ENCODE measurements at regions not wholly inside any gene's neighbourhood (a gene's known extent, or its start where the extent isn't known, plus 50 kb on each side); places are given as distances from the start of the nearest gene placed in this dataset.

GRCh38 chr15:38740206-38740605 lies 175.6 kb upstream of the RASGRP1 start:
- Histone ChIP-seq H3K9me3 (ENCODE audit: control insufficient read depth, insufficient read depth, low read length) (no peaks in the 10 kb centered on the region), H3K4me1 (ENCODE audit: control insufficient read depth, insufficient read depth, low read length) (no peaks in the 10 kb centered on the region), H3K36me3 (ENCODE audit: control insufficient read depth, insufficient read depth, low read length) (no peaks in the 10 kb centered on the region), H3K9ac (ENCODE audit: low read depth, low read length) (no peak overlapping the region), H3K27me3 (ENCODE audit: control insufficient read depth, insufficient read depth, low read length) (no peaks in the 10 kb centered on the region), H3K4me3 (ENCODE audit: low read depth, low read length) (no peak overlapping the region)

GRCh38 chr15:38743147-38743546 lies 178.5 kb upstream of the RASGRP1 start:
- Histone ChIP-seq H3K9ac (ENCODE audit: low read depth, low read length) (no peak overlapping the region), H3K4me3 (ENCODE audit: low read depth, low read length) (no peak overlapping the region), H3K27me3 (ENCODE audit: control insufficient read depth, insufficient read depth, low read length) (no peaks in the 10 kb centered on the region), H3K4me1 (ENCODE audit: control insufficient read depth, insufficient read depth, low read length) (no peaks in the 10 kb centered on the region), H3K9me3 (ENCODE audit: control insufficient read depth, insufficient read depth, low read length) (no peaks in the 10 kb centered on the region), H3K36me3 (ENCODE audit: control insufficient read depth, insufficient read depth, low read length) (no peaks in the 10 kb centered on the region)

- Histone ChIP-seq H3K27me3 (ENCODE audit: control insufficient read depth, insufficient read depth, low read length) (no peaks in the 10 kb centered on the region), H3K36me3 (ENCODE audit: control insufficient read depth, insufficient read depth, low read length) (no peaks in the 10 kb centered on the region), H3K9ac (ENCODE audit: low read depth, low read length) (no peak overlapping the region), H3K9me3 (ENCODE audit: control insufficient read depth, insufficient read depth, low read length) (no peaks in the 10 kb centered on the region), H3K4me3 (ENCODE audit: low read depth, low read length) (no peak overlapping the region), H3K4me1 (ENCODE audit: control insufficient read depth, insufficient read depth, low read length) (no peaks in the 10 kb centered on the region)
Measured at GRCh38 chr15:38745126-38745525, 180.5 kb upstream of the RASGRP1 start.

GRCh38 chr15:38745626-38746025 lies 181.0 kb upstream of the RASGRP1 start:
- H3K27me3 ChIP-seq (ENCODE audit: control insufficient read depth, insufficient read depth, low read length) = no peaks in the 10 kb centered on the region
- H3K4me1 ChIP-seq (ENCODE audit: control insufficient read depth, insufficient read depth, low read length) = no peaks in the 10 kb centered on the region
- no peak overlapping the region for H3K4me3 ChIP-seq (ENCODE audit: low read depth, low read length)
- H3K36me3 ChIP-seq (ENCODE audit: control insufficient read depth, insufficient read depth, low read length) = no peaks in the 10 kb centered on the region
- H3K9me3 ChIP-seq (ENCODE audit: control insufficient read depth, insufficient read depth, low read length) = no peaks in the 10 kb centered on the region
- no peak overlapping the region for H3K9ac ChIP-seq (ENCODE audit: low read depth, low read length)

- Histone ChIP-seq H3K4me1 (ENCODE audit: control insufficient read depth, insufficient read depth, low read length) (no peaks in the 10 kb centered on the region), H3K9ac (ENCODE audit: low read depth, low read length) (no peak overlapping the region), H3K9me3 (ENCODE audit: control insufficient read depth, insufficient read depth, low read length) (no peaks in the 10 kb centered on the region), H3K4me3 (ENCODE audit: low read depth, low read length) (no peak overlapping the region), H3K36me3 (ENCODE audit: control insufficient read depth, insufficient read depth, low read length) (no peaks in the 10 kb centered on the region), H3K27me3 (ENCODE audit: control insufficient read depth, insufficient read depth, low read length) (no peaks in the 10 kb centered on the region)
Measured at GRCh38 chr15:38746211-38746610, 181.6 kb upstream of the RASGRP1 start.

- Histone ChIP-seq H3K4me3 (ENCODE audit: low read depth, low read length) (no peak overlapping the region), H3K27me3 (ENCODE audit: control insufficient read depth, insufficient read depth, low read length) (no peaks in the 10 kb centered on the region), H3K9ac (ENCODE audit: low read depth, low read length) (no peak overlapping the region), H3K9me3 (ENCODE audit: control insufficient read depth, insufficient read depth, low read length) (no peaks in the 10 kb centered on the region), H3K36me3 (ENCODE audit: control insufficient read depth, insufficient read depth, low read length) (no peaks in the 10 kb centered on the region), H3K4me1 (ENCODE audit: control insufficient read depth, insufficient read depth, low read length) (no peaks in the 10 kb centered on the region)
Measured at GRCh38 chr15:38748710-38749109, 184.1 kb upstream of the RASGRP1 start.

- Histone ChIP-seq H3K27me3 (ENCODE audit: control insufficient read depth, insufficient read depth, low read length) (no peaks in the 10 kb centered on the region), H3K4me1 (ENCODE audit: control insufficient read depth, insufficient read depth, low read length) (no peaks in the 10 kb centered on the region), H3K9ac (ENCODE audit: low read depth, low read length) (no peak overlapping the region), H3K4me3 (ENCODE audit: low read depth, low read length) (no peak overlapping the region), H3K9me3 (ENCODE audit: control insufficient read depth, insufficient read depth, low read length) (no peaks in the 10 kb centered on the region), H3K36me3 (ENCODE audit: control insufficient read depth, insufficient read depth, low read length) (no peaks in the 10 kb centered on the region)
Measured at GRCh38 chr15:38750786-38751185, 186.2 kb upstream of the RASGRP1 start.

GRCh38 chr15:38755718-38756117 lies 191.1 kb upstream of the RASGRP1 start:
- Histone ChIP-seq H3K9me3 (ENCODE audit: control insufficient read depth, insufficient read depth, low read length) (no peaks in the 10 kb centered on the region), H3K36me3 (ENCODE audit: control insufficient read depth, insufficient read depth, low read length) (no peaks in the 10 kb centered on the region), H3K4me3 (ENCODE audit: low read depth, low read length) (no peak overlapping the region), H3K4me1 (ENCODE audit: control insufficient read depth, insufficient read depth, low read length) (no peaks in the 10 kb centered on the region), H3K27me3 (ENCODE audit: control insufficient read depth, insufficient read depth, low read length) (no peaks in the 10 kb centered on the region), H3K9ac (ENCODE audit: low read depth, low read length) (no peak overlapping the region)

- Histone ChIP-seq H3K9me3 (ENCODE audit: control insufficient read depth, insufficient read depth, low read length) (no peaks in the 10 kb centered on the region), H3K4me1 (ENCODE audit: control insufficient read depth, insufficient read depth, low read length) (no peaks in the 10 kb centered on the region), H3K36me3 (ENCODE audit: control insufficient read depth, insufficient read depth, low read length) (no peaks in the 10 kb centered on the region), H3K4me3 (ENCODE audit: low read depth, low read length) (no peak overlapping the region), H3K27me3 (ENCODE audit: control insufficient read depth, insufficient read depth, low read length) (no peaks in the 10 kb centered on the region), H3K9ac (ENCODE audit: low read depth, low read length) (no peak overlapping the region)
Measured at GRCh38 chr15:38756441-38756840, 191.8 kb upstream of the RASGRP1 start.

- H3K4me3 ChIP-seq (ENCODE audit: low read depth, low read length) = no peak overlapping the region
- no peaks in the 10 kb centered on the region for H3K36me3 ChIP-seq (ENCODE audit: control insufficient read depth, insufficient read depth, low read length)
- H3K9me3 ChIP-seq (ENCODE audit: control insufficient read depth, insufficient read depth, low read length) = no peaks in the 10 kb centered on the region
- H3K27me3 ChIP-seq (ENCODE audit: control insufficient read depth, insufficient read depth, low read length) = no peaks in the 10 kb centered on the region
- no peak overlapping the region for H3K9ac ChIP-seq (ENCODE audit: low read depth, low read length)
- H3K4me1 ChIP-seq (ENCODE audit: control insufficient read depth, insufficient read depth, low read length) = no peaks in the 10 kb centered on the region
Measured at GRCh38 chr15:38758043-38758442, 193.4 kb upstream of the RASGRP1 start.

- H3K4me1 ChIP-seq (ENCODE audit: control insufficient read depth, insufficient read depth, low read length) = no peaks in the 10 kb centered on the region
- H3K36me3 ChIP-seq (ENCODE audit: control insufficient read depth, insufficient read depth, low read length) = no peaks in the 10 kb centered on the region
- H3K27me3 ChIP-seq (ENCODE audit: control insufficient read depth, insufficient read depth, low read length) = no peaks in the 10 kb centered on the region
- no peak overlapping the region for H3K4me3 ChIP-seq (ENCODE audit: low read depth, low read length)
- no peak overlapping the region for H3K9ac ChIP-seq (ENCODE audit: low read depth, low read length)
- H3K9me3 ChIP-seq (ENCODE audit: control insufficient read depth, insufficient read depth, low read length) = no peaks in the 10 kb centered on the region
Measured at GRCh38 chr15:38761681-38762080, 197.1 kb upstream of the RASGRP1 start.

- Histone ChIP-seq H3K9ac (ENCODE audit: low read depth, low read length) (no peak overlapping the region), H3K4me3 (ENCODE audit: low read depth, low read length) (no peak overlapping the region)
Measured at GRCh38 chr15:38768970-38769369, 204.4 kb upstream of the RASGRP1 start.

GRCh38 chr15:38769492-38769891 lies 204.9 kb upstream of the RASGRP1 start:
- H3K4me3 ChIP-seq (ENCODE audit: low read depth, low read length) = no peak overlapping the region
- H3K4me1 ChIP-seq (ENCODE audit: control insufficient read depth, insufficient read depth, low read length) = no peaks in the 10 kb centered on the region
- no peaks in the 10 kb centered on the region for H3K9me3 ChIP-seq (ENCODE audit: control insufficient read depth, insufficient read depth, low read length)
- no peaks in the 10 kb centered on the region for H3K36me3 ChIP-seq (ENCODE audit: control insufficient read depth, insufficient read depth, low read length)
- H3K27me3 ChIP-seq (ENCODE audit: control insufficient read depth, insufficient read depth, low read length) = no peaks in the 10 kb centered on the region
- H3K9ac ChIP-seq (ENCODE audit: low read depth, low read length) = no peak overlapping the region

More at GRCh38 chr15:38768970-38769369, 204.4 kb upstream of the RASGRP1 start:
- Histone ChIP-seq H3K27me3 (ENCODE audit: control insufficient read depth, insufficient read depth, low read length) (no peaks in the 10 kb centered on the region), H3K9me3 (ENCODE audit: control insufficient read depth, insufficient read depth, low read length) (no peaks in the 10 kb centered on the region), H3K36me3 (ENCODE audit: control insufficient read depth, insufficient read depth, low read length) (no peaks in the 10 kb centered on the region), H3K4me1 (ENCODE audit: control insufficient read depth, insufficient read depth, low read length) (no peaks in the 10 kb centered on the region)
